ENCODE measurements at regions not wholly inside any gene's neighbourhood (a gene's known extent, or its start where the extent isn't known, plus 50 kb on each side); places are given as distances from the start of the nearest gene placed in this dataset.
A peak's percentile ranks its signal among the peaks of the same experiment; 100 is the strongest.

- DNase-seq = no peak
These were observed 374.9 kb upstream of the ROBO1 start for GRCh38 chr3:80142714-80143113.

GRCh38 chr3:80141557-80141956 is 373.8 kb upstream of the ROBO1 start:
- DNase-seq = no peak

GRCh38 chr3:80116281-80116680 is 348.5 kb upstream of the ROBO1 start:
- DNase-seq = no peak

- DNase-seq = no peak
These were observed 346.9 kb upstream of the ROBO1 start for GRCh38 chr3:80114694-80115093.

GRCh38 chr3:80113331-80113730 is 345.5 kb upstream of the ROBO1 start:
- DNase-seq = no peak

- no peak for DNase-seq
These were observed 331.8 kb upstream of the ROBO1 start for GRCh38 chr3:80099559-80100066.

GRCh38 chr3:80097674-80098073 is 329.9 kb upstream of the ROBO1 start:
- peak; percentile 21 for DNase-seq

GRCh38 chr3:80096909-80097308 is 329.1 kb upstream of the ROBO1 start:
- no peak for DNase-seq

GRCh38 chr3:80094589-80094988 is 326.8 kb upstream of the ROBO1 start:
- peak; percentile 39 for DNase-seq

GRCh38 chr3:80087767-80088166 is 320.0 kb upstream of the ROBO1 start:
- peak; percentile 70 for DNase-seq

- DNase-seq = no peak
These were observed 318.6 kb upstream of the ROBO1 start for GRCh38 chr3:80086426-80086825.

GRCh38 chr3:80079886-80080285 is 312.1 kb upstream of the ROBO1 start:
- DNase-seq = peak; percentile 24

- no peak for DNase-seq
These were observed 300.7 kb upstream of the ROBO1 start for GRCh38 chr3:80068459-80068858.

GRCh38 chr3:80063535-80063934 is 295.7 kb upstream of the ROBO1 start:
- DNase-seq = no peak

GRCh38 chr3:80060664-80061063 is 292.9 kb upstream of the ROBO1 start:
- DNase-seq = peak; percentile 30

GRCh38 chr3:80055306-80055705 is 287.5 kb upstream of the ROBO1 start:
- no peak for DNase-seq

- DNase-seq = no peak
These were observed 284.5 kb upstream of the ROBO1 start for GRCh38 chr3:80052271-80052670.

GRCh38 chr3:80051602-80051962 is 283.8 kb upstream of the ROBO1 start:
- DNase-seq = no peak

- no peak for DNase-seq
These were observed 283.2 kb upstream of the ROBO1 start for GRCh38 chr3:80050826-80051601.

- no peak for DNase-seq
These were observed 275.4 kb upstream of the ROBO1 start for GRCh38 chr3:80043226-80043625.

- no peak for DNase-seq
These were observed 272.3 kb upstream of the ROBO1 start for GRCh38 chr3:80040067-80040466.

GRCh38 chr3:80036176-80036575 is 268.4 kb upstream of the ROBO1 start:
- no peak for DNase-seq

GRCh38 chr3:80035021-80035420 is 267.2 kb upstream of the ROBO1 start:
- DNase-seq = no peak

- DNase-seq = no peak
These were observed 255.2 kb upstream of the ROBO1 start for GRCh38 chr3:80023010-80023409.

- DNase-seq = peak; percentile 7
These were observed 250.6 kb upstream of the ROBO1 start for GRCh38 chr3:80018375-80018774.
